ENCODE measurements at regions not wholly inside any gene's neighbourhood (a gene's known extent, or its start where the extent isn't known, plus 50 kb on each side); places are given as distances from the start of the nearest gene placed in this dataset.
"Not testable (repeated sequence)": the region's sequence is repeated elsewhere in the genome, so short reads cannot be mapped to it uniquely, and the experiment has no call there.

DNA sequence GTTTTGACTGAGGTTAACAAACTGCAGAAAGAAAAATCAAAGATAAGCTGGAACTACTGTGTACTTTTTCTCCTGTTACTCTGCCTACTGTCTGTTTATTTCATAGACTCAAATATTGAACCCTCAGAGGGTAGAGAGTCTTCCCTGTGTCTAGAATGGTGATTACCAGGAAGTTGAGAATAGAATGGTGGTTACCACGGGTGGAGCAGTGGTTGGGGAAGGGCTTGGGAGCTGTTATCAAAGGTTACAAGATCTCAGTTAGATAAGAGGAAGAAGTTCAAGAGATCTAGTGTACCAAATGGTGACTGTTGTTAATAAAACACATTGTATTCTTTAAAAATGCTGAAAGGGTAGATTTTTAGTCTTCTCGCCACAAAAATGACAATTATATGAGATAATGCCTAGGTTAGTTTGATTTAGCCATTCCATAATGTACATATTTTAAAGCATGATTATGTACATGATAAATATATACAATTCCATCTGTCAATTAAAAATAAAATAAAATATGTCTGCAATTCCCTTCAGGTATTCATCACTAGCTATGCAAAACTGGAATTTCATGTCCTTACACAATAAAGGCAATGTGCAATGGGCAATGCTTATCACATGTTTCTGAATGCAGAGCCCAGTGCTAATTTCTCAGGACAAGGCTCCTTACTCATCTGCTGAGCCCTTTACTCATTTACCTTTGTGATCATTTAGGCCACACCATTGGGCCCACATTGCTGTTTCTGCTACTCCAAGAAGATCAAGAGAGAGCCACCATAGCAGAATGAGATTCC is 474.3 kb upstream of the CAMK1G start:
- TF ChIP-seq CTCF (IDR thresholded peaks at IDR 0.05; ENCODE audit: low read depth, low read length, missing control alignments) = no peak
- no peak overlapping the region for H3K4me3 ChIP-seq (ENCODE audit: low read depth, low read length)
- no peak for DNase-seq (ENCODE audit: low read depth)

DNA sequence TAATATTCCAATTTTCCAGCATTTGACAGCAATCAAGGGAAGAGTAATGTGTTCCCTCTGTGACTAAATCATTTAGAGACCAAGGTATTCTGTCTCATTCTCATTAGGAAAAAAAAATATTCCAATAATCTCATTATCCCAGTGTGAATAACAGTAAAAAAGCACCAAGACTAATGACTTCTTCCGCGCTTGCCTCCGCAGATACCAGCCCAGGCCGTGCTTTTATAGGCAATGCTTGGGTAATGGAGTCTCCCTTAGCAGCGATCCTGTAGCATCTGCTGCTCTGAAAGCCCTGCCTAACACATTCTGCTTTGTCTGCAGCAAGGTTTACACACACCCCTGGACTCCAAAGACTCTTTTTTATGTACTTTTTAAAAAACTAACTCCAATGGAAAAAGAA is 470.0 kb upstream of the CAMK1G start:
- no peak for TF ChIP-seq CTCF (IDR thresholded peaks at IDR 0.05; ENCODE audit: low read depth, low read length, missing control alignments)
- no peak overlapping the region for H3K4me3 ChIP-seq (ENCODE audit: low read depth, low read length)
- DNase-seq (ENCODE audit: low read depth) = no peak

DNA sequence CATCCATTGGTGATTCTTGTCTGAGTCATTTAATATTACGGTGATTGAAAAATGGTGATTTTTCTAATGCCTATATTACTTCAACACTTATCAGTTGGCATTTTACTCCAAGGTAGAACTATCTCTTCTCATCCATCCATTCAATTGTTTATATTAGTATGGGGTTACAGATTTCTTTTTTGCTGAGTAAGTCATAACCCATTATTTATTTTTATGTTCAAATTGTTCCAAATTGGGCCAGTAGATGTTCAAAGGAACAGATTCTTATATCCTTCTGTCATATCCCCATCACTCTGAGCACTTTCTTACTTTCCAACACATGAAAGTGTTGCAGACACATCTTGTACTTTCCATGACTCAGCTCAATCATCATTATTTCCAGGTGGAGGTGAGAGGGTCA is 466.8 kb upstream of the CAMK1G start:
- no peak for DNase-seq (ENCODE audit: low read depth)
- H3K4me3 ChIP-seq (ENCODE audit: low read depth, low read length) = no peak overlapping the region
- no peak for TF ChIP-seq CTCF (IDR thresholded peaks at IDR 0.05; ENCODE audit: low read depth, low read length, missing control alignments)

- no peak for TF ChIP-seq CTCF (IDR thresholded peaks at IDR 0.05; ENCODE audit: low read depth, low read length, missing control alignments)
- no peak overlapping the region for H3K4me3 ChIP-seq (ENCODE audit: low read depth, low read length)
- no peak for DNase-seq (ENCODE audit: low read depth)
These were observed 459.9 kb upstream of the CAMK1G start for GRCh38 chr1:209123601-209124000.

GRCh38 chr1:209129091-209129490 is 454.4 kb upstream of the CAMK1G start:
- DNase-seq (ENCODE audit: low read depth); H3K4me3 ChIP-seq (ENCODE audit: low read depth, low read length): not testable (repeated sequence)

DNA sequence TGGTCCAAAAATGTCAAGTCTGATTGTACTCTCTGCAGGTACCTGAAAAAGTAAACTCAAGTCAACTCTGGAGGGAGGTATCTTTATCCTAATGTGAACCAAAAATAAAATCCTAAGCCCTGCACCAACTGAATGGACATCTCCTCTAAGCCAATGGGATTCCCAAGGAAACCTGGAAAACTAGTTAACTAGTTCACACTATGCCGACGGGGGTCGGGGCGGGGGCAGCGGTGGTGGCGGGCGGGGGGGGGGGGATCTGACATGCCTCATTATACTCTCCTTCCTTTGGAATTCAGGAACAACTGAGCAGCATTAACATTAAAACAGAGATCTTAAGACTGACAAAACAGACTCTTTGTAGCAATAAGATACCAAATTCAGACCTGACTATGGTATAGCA is 452.6 kb upstream of the CAMK1G start:
- no peak for TF ChIP-seq CTCF (IDR thresholded peaks at IDR 0.05; ENCODE audit: low read depth, low read length, missing control alignments)
- no peak overlapping the region for H3K4me3 ChIP-seq (ENCODE audit: low read depth, low read length)
- DNase-seq (ENCODE audit: low read depth) = no peak

DNA sequence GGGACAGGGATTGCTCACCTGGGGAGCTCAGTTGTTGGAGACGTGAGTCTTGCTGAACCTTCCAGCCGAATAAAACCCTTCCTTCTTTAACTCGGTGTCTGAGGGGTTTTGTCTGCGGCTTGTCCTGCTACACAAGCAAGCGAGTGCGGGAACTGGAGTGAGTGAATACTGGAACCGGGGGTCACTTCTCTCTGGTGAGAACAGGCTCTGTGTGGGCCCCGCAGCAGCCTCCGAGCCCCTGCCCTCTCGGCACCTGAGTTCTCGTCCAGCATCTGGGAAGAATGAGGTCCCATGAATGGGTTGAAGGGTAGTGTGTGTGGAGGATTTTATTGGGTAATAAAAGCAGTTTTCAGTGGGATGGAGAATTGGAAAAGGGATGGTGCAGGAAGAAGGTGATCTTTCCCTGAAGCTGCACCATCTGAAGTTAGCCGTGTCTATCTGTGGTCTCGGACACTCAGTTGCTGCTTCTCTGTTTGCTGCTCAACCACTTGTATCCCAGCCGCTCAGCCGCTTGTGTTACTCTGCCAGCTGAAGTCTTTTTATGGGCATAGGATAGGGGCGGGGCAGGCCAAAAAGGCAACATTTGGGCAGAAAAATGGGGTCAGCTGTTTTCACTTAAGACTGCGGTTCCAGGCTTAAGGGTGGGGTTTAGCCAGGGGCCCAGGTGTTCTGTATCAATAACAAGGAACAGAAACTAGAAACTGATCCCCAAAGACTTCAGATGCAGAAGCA is 450.6 kb upstream of the CAMK1G start:
- no peak overlapping the region for H3K4me3 ChIP-seq (ENCODE audit: low read depth, low read length)
- DNase-seq (ENCODE audit: low read depth) = no peak
- no peak for TF ChIP-seq CTCF (IDR thresholded peaks at IDR 0.05; ENCODE audit: low read depth, low read length, missing control alignments)
